ENCODE measurements at regions not wholly inside any gene's neighbourhood (a gene's known extent, or its start where the extent isn't known, plus 50 kb on each side); places are given as distances from the start of the nearest gene placed in this dataset.

GRCh38 chr5:154603011-154603410, 125.0 kb upstream of the HAND1 start (continued):
- TF ChIP-seq TEAD4 (IDR thresholded peaks at IDR 0.05; ENCODE audit: low read depth, low read length) (no peak), TAF7 (optimal IDR thresholded peaks at IDR 0.05; ENCODE audit: borderline replicate concordance, low read depth, low read length) (no peak), PHF8 (conservative IDR thresholded peaks at IDR 0.05; ENCODE audit: low read depth, low read length) (no peak), BRCA1 (IDR thresholded peaks at IDR 0.05; ENCODE audit: low read depth, low read length) (no peak), BCL11A (IDR thresholded peaks at IDR 0.05; ENCODE audit: low read depth in 2 of 2, low read length in 2 of 2) (no peak)
